Gastrocnemius medialis (tissue), 4 donors: ENCODE measurements at regions not wholly inside any gene's neighbourhood (a gene's known extent, or its start where the extent isn't known, plus 50 kb on each side); places are given as distances from the start of the nearest gene placed in this dataset.

Experiments used
- CTCF ChIP-seq, 5 experiments: fragments of 450-650 bp in 3 of 5; fragments of 200-600 bp in 2 of 5; sonication (generic) in 2 of 5; IDR thresholded peaks in 4 of 5; conservative IDR thresholded peaks in 1 of 5; 1 replicate in 4 of 5; 2 replicates in 1 of 5; pipeline ENCODE4 v1.5.1; 2016 to 2019; ENCODE audit warnings: antibody characterized with exemption in 5 of 5, mild to moderate bottlenecking in 3 of 5, moderate library complexity in 3 of 5
- POLR2A ChIP-seq, 2 donors: fragments of 450-650 bp; IDR thresholded peaks; one replicate each; pipeline ENCODE4 v1.6.1; 2017; ENCODE audit warnings: antibody characterized with exemption in 2 of 2, mild to moderate bottlenecking in 2 of 2, moderate library complexity in 2 of 2

GRCh38 chr10:104527013-104527412, 114.1 kb upstream of the SORCS3 start:
- no peak for TF ChIP-seq POLR2A (IDR thresholded peaks at IDR 0.05)
- TF ChIP-seq CTCF (IDR thresholded peaks at IDR 0.05 in 4 of 5, conservative IDR thresholded peaks at IDR 0.05 in 1 of 5), result no peak
